Glomerular visceral epithelial cell (primary cell): ENCODE measurements at regions not wholly inside any gene's neighbourhood (a gene's known extent, or its start where the extent isn't known, plus 50 kb on each side); places are given as distances from the start of the nearest gene placed in this dataset.
"Not testable (repeated sequence)": the region's sequence is repeated elsewhere in the genome, so short reads cannot be mapped to it uniquely, and the experiment has no call there.

Source experiments
- DNase-seq: peaks from one replicate; pipeline ENCODE4 v3.0.0-alpha.2; 2016; ENCODE audit errors: extremely low spot score

GRCh38 chr18:47728921-47729320, 201.5 kb downstream of the SMAD2 start:
- no peak for DNase-seq

- no peak for DNase-seq
These were observed 203.1 kb downstream of the SMAD2 start for GRCh38 chr18:47727409-47727808.

GRCh38 chr18:47726550-47726949, 203.9 kb downstream of the SMAD2 start:
- no peak for DNase-seq

GRCh38 chr18:47725656-47726055, 204.8 kb downstream of the SMAD2 start:
- DNase-seq = no peak

GRCh38 chr18:47724186-47724975, 206.1 kb downstream of the SMAD2 start:
- DNase-seq = no peak

GRCh38 chr18:47721876-47722275, 208.6 kb downstream of the SMAD2 start:
- no peak for DNase-seq

- DNase-seq = no peak
These were observed 209.7 kb downstream of the SMAD2 start for GRCh38 chr18:47720741-47721140.

- no peak for DNase-seq
These were observed 211.2 kb downstream of the SMAD2 start for GRCh38 chr18:47719096-47719780.

GRCh38 chr18:47718646-47719045, 211.8 kb downstream of the SMAD2 start:
- DNase-seq = no peak

- no peak for DNase-seq
These were observed 213.2 kb downstream of the SMAD2 start for GRCh38 chr18:47717257-47717656.

GRCh38 chr18:47716632-47717185, 213.8 kb downstream of the SMAD2 start:
- DNase-seq = no peak

GRCh38 chr18:47710451-47710850, 220.0 kb downstream of the SMAD2 start:
- no peak for DNase-seq

GRCh38 chr18:47709556-47709955, 220.9 kb downstream of the SMAD2 start:
- DNase-seq = no peak

GRCh38 chr18:47708206-47708605, 222.3 kb downstream of the SMAD2 start:
- DNase-seq = no peak

GRCh38 chr18:47701134-47701533, 229.3 kb downstream of the SMAD2 start:
- DNase-seq = no peak

- no peak for DNase-seq
These were observed 233.6 kb downstream of the SMAD2 start for GRCh38 chr18:47696870-47697269.

- DNase-seq = no peak
These were observed 238.8 kb downstream of the SMAD2 start for GRCh38 chr18:47691611-47692010.

GRCh38 chr18:47690778-47691177, 239.7 kb downstream of the SMAD2 start:
- DNase-seq = not testable (repeated sequence)

GRCh38 chr18:47689371-47689770, 241.1 kb downstream of the SMAD2 start:
- no peak for DNase-seq

GRCh38 chr18:47686806-47687205, 243.7 kb downstream of the SMAD2 start:
- DNase-seq = no peak

GRCh38 chr18:47683774-47684173, 246.7 kb downstream of the SMAD2 start:
- no peak for DNase-seq

GRCh38 chr18:47682876-47683275, 247.6 kb downstream of the SMAD2 start:
- no peak for DNase-seq

- DNase-seq = no peak
These were observed 250.0 kb downstream of the SMAD2 start for GRCh38 chr18:47680488-47680887.
